Chondrocyte (in vitro differentiated cells): ENCODE measurements at regions not wholly inside any gene's neighbourhood (a gene's known extent, or its start where the extent isn't known, plus 50 kb on each side); places are given as distances from the start of the nearest gene placed in this dataset.

Experiments used
- DNase-seq: peaks from one replicate; pipeline ENCODE4 v3.0.0; 2021; ENCODE audit warnings: mixed read lengths, low spot score
- H3K27ac Mint-ChIP-seq: one replicate; pipeline ENCODE4 v1.8.0; 2021; ENCODE audit warnings: mild to moderate bottlenecking, moderate library complexity, mixed read lengths; ENCODE audit not compliant: unreplicated experiment
- H3K27me3 Mint-ChIP-seq: 2 replicates; pipeline ENCODE4 v1.8.0; 2021; ENCODE audit warnings: low read depth, mixed read lengths
- H3K36me3 Mint-ChIP-seq: 2 replicates; pipeline ENCODE4 v1.8.0; 2021; ENCODE audit warnings: low read depth, mixed read lengths
- H3K4me1 Mint-ChIP-seq: 2 replicates; pipeline ENCODE4 v1.8.0; 2021; ENCODE audit warnings: low read depth, mild to moderate bottlenecking, mixed read lengths
- H3K4me3 Mint-ChIP-seq: one replicate; pipeline ENCODE4 v1.8.0; 2021; ENCODE audit warnings: mild to moderate bottlenecking, moderate library complexity, mixed read lengths; ENCODE audit not compliant: unreplicated experiment
- H3K9me3 Mint-ChIP-seq: 2 replicates; pipeline ENCODE4 v1.8.0; 2021; ENCODE audit warnings: low read depth, mixed read lengths
- TF ChIP-seq, protein P1 (sequence below): fragments of 200-600 bp; sonication (generic); IDR thresholded peaks from 2 replicates; pipeline ENCODE4 v1.5.0; 2021; ENCODE audit warnings: antibody characterized with exemption, mild to moderate bottlenecking, moderate library complexity

GRCh38 chr13:31930490-31930889 lies 101.1 kb upstream of the FRY start:
- H3K4me3 Mint-ChIP-seq, result no peak overlapping the region
- H3K36me3 Mint-ChIP-seq, result no peaks in the 10 kb centered on the region
- no peak overlapping the region for H3K27ac Mint-ChIP-seq
- no peaks in the 10 kb centered on the region for H3K9me3 Mint-ChIP-seq
- no peaks in the 10 kb centered on the region for H3K27me3 Mint-ChIP-seq
- TF ChIP-seq, protein P1, sequence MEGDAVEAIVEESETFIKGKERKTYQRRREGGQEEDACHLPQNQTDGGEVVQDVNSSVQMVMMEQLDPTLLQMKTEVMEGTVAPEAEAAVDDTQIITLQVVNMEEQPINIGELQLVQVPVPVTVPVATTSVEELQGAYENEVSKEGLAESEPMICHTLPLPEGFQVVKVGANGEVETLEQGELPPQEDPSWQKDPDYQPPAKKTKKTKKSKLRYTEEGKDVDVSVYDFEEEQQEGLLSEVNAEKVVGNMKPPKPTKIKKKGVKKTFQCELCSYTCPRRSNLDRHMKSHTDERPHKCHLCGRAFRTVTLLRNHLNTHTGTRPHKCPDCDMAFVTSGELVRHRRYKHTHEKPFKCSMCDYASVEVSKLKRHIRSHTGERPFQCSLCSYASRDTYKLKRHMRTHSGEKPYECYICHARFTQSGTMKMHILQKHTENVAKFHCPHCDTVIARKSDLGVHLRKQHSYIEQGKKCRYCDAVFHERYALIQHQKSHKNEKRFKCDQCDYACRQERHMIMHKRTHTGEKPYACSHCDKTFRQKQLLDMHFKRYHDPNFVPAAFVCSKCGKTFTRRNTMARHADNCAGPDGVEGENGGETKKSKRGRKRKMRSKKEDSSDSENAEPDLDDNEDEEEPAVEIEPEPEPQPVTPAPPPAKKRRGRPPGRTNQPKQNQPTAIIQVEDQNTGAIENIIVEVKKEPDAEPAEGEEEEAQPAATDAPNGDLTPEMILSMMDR, result no peak
- no peak for DNase-seq
- H3K4me1 Mint-ChIP-seq, result peaks cover 4% of the 10 kb centered on the region

DNA sequence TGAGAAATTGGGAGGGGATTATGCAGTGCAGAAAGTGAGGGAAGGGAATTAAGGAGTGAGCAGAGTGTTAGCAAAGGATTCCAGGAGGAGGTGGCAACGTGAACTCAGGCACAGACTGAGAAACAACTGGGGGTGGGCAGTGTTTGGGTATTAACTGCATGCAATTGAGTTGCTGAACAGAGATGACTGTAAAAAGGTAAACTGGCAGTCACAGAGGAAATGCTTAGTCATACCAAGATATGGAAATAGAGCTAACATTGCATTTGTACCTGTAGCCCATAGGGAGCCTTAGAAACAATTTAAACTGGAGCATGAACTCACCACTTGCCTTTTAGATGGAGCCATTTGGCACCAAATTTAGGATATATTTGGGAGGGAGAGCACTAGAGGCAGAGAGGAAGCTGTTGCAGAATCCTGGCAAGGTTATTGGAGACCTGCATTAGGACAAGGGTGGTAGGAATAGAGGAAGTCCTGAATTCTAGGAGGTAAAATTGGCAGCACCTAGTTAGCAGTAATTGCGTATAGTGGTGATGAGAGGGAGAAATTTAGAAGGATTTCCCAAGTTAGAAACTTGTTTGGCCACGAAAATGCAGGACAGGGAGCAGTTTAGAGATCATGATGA lies 100.6 kb upstream of the FRY start:
- H3K9me3 Mint-ChIP-seq, result no peaks in the 10 kb centered on the region
- no peak for DNase-seq
- no peak overlapping the region for H3K4me3 Mint-ChIP-seq
- no peaks in the 10 kb centered on the region for H3K36me3 Mint-ChIP-seq
- TF ChIP-seq, protein P1, result no peak
- no peak overlapping the region for H3K27ac Mint-ChIP-seq
- H3K4me1 Mint-ChIP-seq, result peaks cover 4% of the 10 kb centered on the region
- no peaks in the 10 kb centered on the region for H3K27me3 Mint-ChIP-seq

DNA sequence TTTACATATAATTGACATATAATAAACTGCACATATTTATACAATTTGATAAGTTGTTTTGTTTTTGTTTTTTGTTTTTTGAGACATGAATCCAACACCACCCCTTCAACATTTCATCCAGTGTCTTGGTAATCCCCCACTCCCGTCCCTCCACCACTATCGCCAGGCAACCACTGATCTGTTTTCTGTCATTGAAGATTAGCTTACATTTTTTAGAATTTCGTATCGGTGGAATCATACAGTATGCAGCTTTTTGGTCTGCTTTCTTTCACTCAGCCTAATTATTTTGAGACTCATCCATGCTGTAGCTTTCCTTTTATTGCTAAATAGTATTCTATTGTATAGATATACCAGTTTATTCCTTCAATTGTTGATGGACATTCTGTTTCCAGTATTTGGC lies 94.1 kb upstream of the FRY start:
- no peak for DNase-seq
- no peak overlapping the region for H3K27ac Mint-ChIP-seq
- no peaks in the 10 kb centered on the region for H3K4me1 Mint-ChIP-seq
- H3K9me3 Mint-ChIP-seq, result no peaks in the 10 kb centered on the region
- no peaks in the 10 kb centered on the region for H3K27me3 Mint-ChIP-seq
- no peak overlapping the region for H3K4me3 Mint-ChIP-seq
- TF ChIP-seq, protein P1, result no peak
- H3K36me3 Mint-ChIP-seq, result no peaks in the 10 kb centered on the region

DNA sequence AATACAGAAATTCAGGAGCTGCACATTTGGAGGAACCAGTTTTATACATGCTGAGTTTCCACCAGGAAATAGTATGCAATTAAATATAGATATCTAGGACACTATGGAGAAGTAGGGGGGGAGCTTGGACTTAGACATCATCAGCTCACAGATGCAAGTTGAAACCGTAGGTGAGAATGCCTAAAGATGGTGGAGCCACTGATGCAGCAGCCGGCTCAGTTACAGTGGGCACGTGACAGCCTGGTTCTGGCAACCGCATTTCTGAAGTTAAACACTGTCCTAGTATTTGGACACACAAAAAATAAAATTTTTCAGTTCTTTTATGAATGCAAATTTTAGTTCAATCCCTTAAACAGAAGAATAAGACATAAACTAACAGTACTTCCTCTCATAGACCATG lies 91.5 kb upstream of the FRY start:
- Mint-ChIP-seq H3K9me3 (no peaks in the 10 kb centered on the region), H3K4me3 (no peak overlapping the region), H3K27me3 (no peaks in the 10 kb centered on the region), H3K36me3 (no peaks in the 10 kb centered on the region), H3K4me1 (peaks cover 11% of the 10 kb centered on the region), H3K27ac (no peak overlapping the region)
- no peak for DNase-seq
- TF ChIP-seq, protein P1, result no peak

DNA sequence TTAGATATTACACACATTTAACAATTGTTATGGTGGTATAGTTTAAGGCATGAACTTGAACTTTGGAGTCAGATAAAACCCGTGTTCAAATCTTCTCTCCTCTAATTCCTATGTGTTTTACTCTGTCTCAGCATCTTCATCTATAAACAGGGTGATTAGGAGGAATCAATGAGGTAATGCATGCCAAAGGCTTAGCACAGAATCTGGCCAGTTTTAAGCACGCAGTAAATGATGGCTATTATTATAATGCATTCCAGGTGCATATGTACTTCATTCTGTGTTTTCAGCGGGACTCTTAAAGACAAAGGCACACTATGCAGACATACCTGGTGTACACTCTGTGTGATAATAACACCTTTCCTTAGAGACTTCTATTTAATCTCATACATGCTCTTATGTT lies 88.0 kb upstream of the FRY start:
- DNase-seq, result no peak
- Mint-ChIP-seq H3K9me3 (no peaks in the 10 kb centered on the region), H3K27me3 (no peaks in the 10 kb centered on the region), H3K27ac (no peak overlapping the region), H3K36me3 (no peaks in the 10 kb centered on the region), H3K4me1 (peaks cover 46% of the 10 kb centered on the region), H3K4me3 (no peak overlapping the region)
- TF ChIP-seq, protein P1, result no peak
